LNCAP (cell line): ENCODE measurements at regions not wholly inside any gene's neighbourhood (a gene's known extent, or its start where the extent isn't known, plus 50 kb on each side); places are given as distances from the start of the nearest gene placed in this dataset.

Experiments used
- TF ChIP-seq, protein P1 (sequence below): fragments of 450-650 bp; IDR thresholded peaks from 2 replicates; pipeline ENCODE4 v1.5.1; 2017; ENCODE audit warnings: mild to moderate bottlenecking

DNA sequence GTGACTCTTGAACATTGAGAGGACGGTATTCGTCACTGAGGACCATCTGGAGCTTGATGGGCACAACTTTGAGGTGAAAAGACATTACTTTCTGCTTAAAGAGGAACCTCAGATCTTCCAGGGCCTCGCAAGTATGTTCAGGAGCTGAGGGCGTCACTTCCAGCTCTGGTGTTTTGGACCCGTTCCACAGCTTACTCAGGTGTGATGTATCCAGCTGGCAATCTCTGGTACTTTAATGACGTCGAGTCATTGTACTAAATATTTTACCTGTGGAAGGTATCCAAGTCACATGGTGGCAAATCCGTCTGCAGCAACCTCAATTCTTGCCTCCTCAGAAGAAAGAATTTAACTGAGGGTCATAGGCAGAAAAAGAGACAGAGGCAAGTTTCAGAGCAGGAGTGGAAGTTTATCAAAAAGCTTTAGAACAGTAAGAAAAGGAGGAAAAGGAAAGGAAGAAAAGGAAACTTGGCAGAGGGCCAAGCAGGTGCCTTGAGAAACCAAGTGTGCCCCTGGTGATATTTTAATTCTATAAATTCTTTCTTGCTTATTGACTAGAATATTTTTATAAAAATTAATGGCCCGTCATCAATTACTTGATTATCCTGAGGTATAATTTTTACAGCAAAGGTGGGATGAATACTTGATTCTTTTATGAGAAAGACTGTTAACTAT is 250.6 kb downstream of the AEBP2 start:
- TF ChIP-seq, protein P1, sequence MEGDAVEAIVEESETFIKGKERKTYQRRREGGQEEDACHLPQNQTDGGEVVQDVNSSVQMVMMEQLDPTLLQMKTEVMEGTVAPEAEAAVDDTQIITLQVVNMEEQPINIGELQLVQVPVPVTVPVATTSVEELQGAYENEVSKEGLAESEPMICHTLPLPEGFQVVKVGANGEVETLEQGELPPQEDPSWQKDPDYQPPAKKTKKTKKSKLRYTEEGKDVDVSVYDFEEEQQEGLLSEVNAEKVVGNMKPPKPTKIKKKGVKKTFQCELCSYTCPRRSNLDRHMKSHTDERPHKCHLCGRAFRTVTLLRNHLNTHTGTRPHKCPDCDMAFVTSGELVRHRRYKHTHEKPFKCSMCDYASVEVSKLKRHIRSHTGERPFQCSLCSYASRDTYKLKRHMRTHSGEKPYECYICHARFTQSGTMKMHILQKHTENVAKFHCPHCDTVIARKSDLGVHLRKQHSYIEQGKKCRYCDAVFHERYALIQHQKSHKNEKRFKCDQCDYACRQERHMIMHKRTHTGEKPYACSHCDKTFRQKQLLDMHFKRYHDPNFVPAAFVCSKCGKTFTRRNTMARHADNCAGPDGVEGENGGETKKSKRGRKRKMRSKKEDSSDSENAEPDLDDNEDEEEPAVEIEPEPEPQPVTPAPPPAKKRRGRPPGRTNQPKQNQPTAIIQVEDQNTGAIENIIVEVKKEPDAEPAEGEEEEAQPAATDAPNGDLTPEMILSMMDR, result no peak

DNA sequence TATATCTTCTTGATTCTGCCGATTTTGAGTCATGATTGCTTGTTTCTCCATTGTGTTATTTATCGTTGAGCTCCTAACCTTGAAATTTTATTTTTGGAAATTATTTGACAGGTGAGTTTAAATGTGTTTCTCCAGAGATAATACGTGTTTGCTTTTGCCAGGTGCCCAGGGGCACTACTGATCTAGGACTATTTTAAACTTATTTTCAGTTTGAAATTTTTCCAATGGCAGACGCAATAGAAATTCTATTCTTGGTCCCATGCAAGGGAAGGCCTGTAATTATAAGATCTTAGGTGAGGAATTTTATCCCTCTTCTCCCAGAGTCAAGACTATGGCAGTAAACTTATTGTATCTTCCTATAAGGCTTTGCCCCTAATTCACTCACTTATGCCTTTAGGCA is 252.8 kb downstream of the AEBP2 start:
- TF ChIP-seq, protein P1, result no peak

DNA sequence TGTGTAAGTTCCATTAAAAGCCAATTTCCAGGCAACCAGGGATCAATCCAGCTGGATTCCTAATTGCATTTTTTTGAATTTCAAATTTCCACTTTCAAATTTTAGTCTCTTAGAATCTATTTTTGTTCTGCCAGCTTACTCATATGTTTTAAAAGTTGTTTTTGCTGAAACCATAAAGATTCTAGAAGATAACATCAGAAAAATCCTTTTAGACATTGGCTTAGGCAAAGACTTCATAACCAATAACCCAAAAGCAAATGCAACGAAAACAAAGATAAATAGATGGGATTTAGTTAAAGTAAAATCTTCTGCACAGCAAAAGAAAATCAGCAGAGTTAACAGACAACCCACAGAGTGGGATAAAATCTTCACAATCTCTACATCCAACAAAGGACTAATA is 253.3 kb downstream of the AEBP2 start:
- TF ChIP-seq, protein P1, result no peak

DNA sequence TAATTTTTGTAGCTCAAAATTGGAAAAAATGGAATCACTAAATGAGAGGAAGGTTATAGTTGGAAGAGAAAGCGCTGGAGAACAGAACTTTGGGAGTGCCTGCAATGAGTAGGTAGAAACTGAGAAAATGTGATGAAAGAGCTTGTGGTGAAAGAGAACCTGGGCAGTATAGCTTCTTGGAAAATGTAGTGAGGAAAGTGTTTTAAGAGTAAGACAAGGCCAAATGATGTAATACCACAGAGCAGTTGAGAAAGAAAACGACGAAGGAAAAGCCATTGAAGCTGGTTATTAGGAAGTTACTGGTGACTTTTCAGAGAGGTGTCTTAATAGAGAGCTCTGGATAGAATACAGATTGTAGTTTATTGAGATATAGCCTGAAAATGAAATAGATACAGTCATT is 255.3 kb downstream of the AEBP2 start:
- TF ChIP-seq, protein P1, result no peak

DNA sequence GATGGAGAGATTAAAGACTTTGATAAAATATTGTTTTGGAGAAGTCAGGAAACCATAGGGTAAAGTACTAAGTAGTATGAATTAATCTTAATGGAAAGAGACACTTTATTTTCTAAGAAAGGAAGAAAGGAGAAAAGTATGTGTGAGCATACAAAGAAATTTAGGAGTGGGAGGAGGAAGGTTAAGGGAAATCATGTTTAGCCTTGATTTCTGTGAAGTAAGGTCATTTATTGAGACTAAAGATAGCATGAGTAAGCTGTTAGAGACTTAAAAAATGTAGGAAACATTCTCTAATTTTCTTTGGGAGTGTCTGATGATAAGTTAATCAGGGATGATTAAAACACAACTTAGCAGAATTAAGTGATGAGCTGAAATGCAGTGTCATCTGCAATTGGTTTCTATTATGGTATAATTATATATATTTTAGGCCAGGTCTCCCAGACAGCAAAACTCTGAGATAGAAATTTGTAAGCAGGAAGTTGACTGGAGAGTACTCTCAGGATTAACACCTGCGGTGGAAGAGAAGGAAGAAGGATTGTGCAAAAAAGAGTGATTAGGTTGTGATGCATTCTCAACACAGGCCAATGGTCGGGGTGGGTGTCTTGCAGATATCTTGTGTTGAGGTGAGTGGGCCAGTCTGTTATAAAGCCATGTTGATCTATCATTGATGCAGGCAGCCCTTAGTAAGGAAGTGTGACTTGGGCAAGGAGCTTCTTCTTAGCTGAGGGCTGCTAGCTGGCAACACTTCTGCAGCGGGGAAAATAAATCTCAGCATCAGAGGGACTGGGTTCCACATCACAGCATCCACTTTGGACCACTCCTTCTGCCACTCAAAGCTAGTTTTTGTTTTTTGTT is 256.2 kb downstream of the AEBP2 start:
- TF ChIP-seq, protein P1, result no peak

DNA sequence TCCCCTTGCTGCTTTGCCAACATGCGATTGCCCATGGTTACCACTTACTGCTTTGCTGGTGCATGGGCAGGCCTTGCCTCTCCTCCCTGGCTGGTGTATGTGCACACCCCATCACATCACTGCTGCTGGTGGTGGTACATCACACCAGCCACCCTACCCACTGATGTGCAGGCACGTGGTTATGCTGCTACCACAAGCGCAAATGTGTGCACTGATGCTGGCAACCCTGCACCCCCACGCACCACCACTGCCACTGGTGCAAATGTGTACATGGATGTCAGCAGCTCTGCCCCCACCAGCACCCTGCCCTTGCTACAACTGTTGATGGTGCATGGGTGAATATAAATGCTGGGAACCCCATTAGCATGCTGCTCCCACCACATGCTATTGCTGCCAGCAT is 261.7 kb downstream of the AEBP2 start:
- TF ChIP-seq, protein P1, result no peak

DNA sequence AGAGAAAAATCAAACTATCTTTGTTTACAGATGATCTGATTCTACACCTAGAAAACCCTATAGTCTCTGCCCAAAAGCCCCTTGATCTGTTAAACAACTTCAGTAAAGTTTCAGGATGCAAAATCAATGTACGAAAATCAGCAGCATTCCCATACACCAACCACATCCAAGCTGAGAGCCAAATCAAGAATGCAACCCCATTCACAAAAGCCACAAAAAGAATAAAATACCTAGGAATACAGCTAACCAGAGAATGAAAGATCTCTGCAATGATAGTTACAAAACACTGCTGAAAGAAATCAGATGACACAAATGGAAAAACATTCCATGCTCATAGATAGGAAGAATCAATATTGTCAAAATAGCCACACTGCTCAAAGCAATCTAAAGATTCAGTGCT is 265.7 kb downstream of the AEBP2 start:
- TF ChIP-seq, protein P1, result no peak
